B cell (primary cell): ENCODE measurements at regions not wholly inside any gene's neighbourhood (a gene's known extent, or its start where the extent isn't known, plus 50 kb on each side); places are given as distances from the start of the nearest gene placed in this dataset.
"Not testable (repeated sequence)": the region's sequence is repeated elsewhere in the genome, so short reads cannot be mapped to it uniquely, and the experiment has no call there.

Source experiments
- ATAC-seq: fragments of 200-7000 bp; cut with Tn5 transposase; one replicate; pipeline ENCODE4 v1.10.0; 2021; ENCODE audit warnings: low read depth, mild to moderate bottlenecking, moderate number of reproducible peaks, moderate library complexity
- CTCF ChIA-PET: fragments of 350-600 bp; sonication (Branson Sonifier 250); formaldehyde crosslinking; loops from one replicate; lab custom pipeline; 2021; ENCODE audit warnings: antibody characterized with exemption, inconsistent platforms; lab: Charles Lee
- POLR2A ChIA-PET: fragments of 350-600 bp; sonication (Branson Sonifier 250); formaldehyde crosslinking; loops from one replicate; lab custom pipeline; 2021; ENCODE audit warnings: antibody characterized with exemption; lab: Charles Lee
- DNase-seq: peaks from one replicate; pipeline ENCODE4 v3.0.0; 2013
- H2AFZ ChIP-seq: 2 replicates; pipeline ENCODE4 v1.6.1; 2012; ENCODE audit warnings: mild to moderate bottlenecking, low read depth, low read length; ENCODE audit not compliant: insufficient read depth, poor library complexity, severe bottlenecking
- H3K27ac ChIP-seq, 2 donors: 1 replicate in 1 of 2; 2 replicates in 1 of 2; pipeline ENCODE4 v1.5.1; 2012 to 2013; ENCODE audit warnings: low read length in 2 of 2, mild to moderate bottlenecking in 2 of 2, moderate library complexity in 1 of 2
- H3K27me3 ChIP-seq, 4 experiments: fragments of 200-600 bp in 1 of 4; sonication (generic) in 1 of 4; replicated peaks in 1 of 4; 1 replicate in 2 of 4; 2 replicates in 2 of 4; pipeline versions ENCODE4 v1.6.1 to v1.7.0; 2013 to 2016; ENCODE audit warnings: low read length in 3 of 4, mild to moderate bottlenecking in 2 of 4, mixed read lengths in 1 of 4, moderate library complexity in 1 of 4; ENCODE audit not compliant: insufficient read depth in 4 of 4, control insufficient read depth in 3 of 4; ENCODE audit errors: control extremely low read depth in 1 of 4
- H3K36me3 ChIP-seq, 2 experiments: replicated peaks in 1 of 2; 1 replicate in 1 of 2; 2 replicates in 1 of 2; pipeline versions ENCODE4 v1.6.1 to v1.7.1; 2013; ENCODE audit warnings: low read length in 1 of 2; ENCODE audit not compliant: insufficient read depth in 2 of 2, control insufficient read depth in 1 of 2; ENCODE audit errors: control extremely low read depth in 1 of 2, extremely low read depth in 1 of 2
- H3K4me1 ChIP-seq, 2 donors: fragments of 200-600 bp in 1 of 2; sonication (generic) in 1 of 2; 1 replicate in 1 of 2; 2 replicates in 1 of 2; pipeline versions ENCODE4 v1.5.1 to v1.6.1; 2013 to 2017; ENCODE audit warnings: low read length in 2 of 2; ENCODE audit not compliant: control insufficient read depth in 2 of 2, insufficient read depth in 2 of 2
- H3K4me2 ChIP-seq: replicated peaks from 2 replicates; pipeline ENCODE3; 2012; ENCODE audit warnings: mild to moderate bottlenecking, low read depth, low read length; ENCODE audit not compliant: poor library complexity, severe bottlenecking
- H3K4me3 ChIP-seq, 5 experiments: fragments of 200-600 bp in 1 of 5; sonication (generic) in 1 of 5; 1 replicate in 3 of 5; 2 replicates in 2 of 5; pipeline versions ENCODE4 v1.5.1 to v1.7.0; 2011 to 2016; ENCODE audit warnings: low read length in 4 of 5, mild to moderate bottlenecking in 4 of 5, low read depth in 2 of 5, control low read depth in 1 of 5, moderate library complexity in 1 of 5; ENCODE audit not compliant: insufficient read depth in 1 of 5; ENCODE audit errors: control extremely low read depth in 1 of 5, extremely low read depth in 1 of 5
- H3K79me2 ChIP-seq: fragments of 200-600 bp; sonication (generic); one replicate; pipeline ENCODE4 v1.6.0; 2016; ENCODE audit warnings: low read length; ENCODE audit not compliant: control insufficient read depth, insufficient read depth
- H3K9ac ChIP-seq: fragments of 200-600 bp; sonication (generic); 2 replicates; pipeline ENCODE4 v1.6.1; 2017; ENCODE audit warnings: mild to moderate bottlenecking, low read length, moderate library complexity
- H3K9me3 ChIP-seq, 3 donors: one replicate each; pipeline versions ENCODE4 v1.6.1 to v1.7.1; 2013; ENCODE audit warnings: low read length in 2 of 3; ENCODE audit not compliant: control insufficient read depth in 2 of 3, insufficient read depth in 1 of 3; ENCODE audit errors: control extremely low read depth in 1 of 3
- H4K20me1 ChIP-seq: 2 replicates; pipeline ENCODE4 v1.6.0; 2012; ENCODE audit warnings: mild to moderate bottlenecking, low read length; ENCODE audit not compliant: insufficient read depth, control insufficient read depth, poor library complexity, severe bottlenecking
- H3K27ac Mint-ChIP-seq: one replicate; pipeline ENCODE4 v1.8.0; 2021; ENCODE audit warnings: mixed read lengths
- H3K27me3 Mint-ChIP-seq: one replicate; pipeline ENCODE4 v1.8.0; 2021; ENCODE audit warnings: mixed read lengths
- H3K4me1 Mint-ChIP-seq: one replicate; pipeline ENCODE4 v1.8.0; 2021; ENCODE audit warnings: mixed read lengths
- H3K4me3 Mint-ChIP-seq: one replicate; pipeline ENCODE4 v1.8.0; 2021; ENCODE audit warnings: mixed read lengths
- H3K9me3 Mint-ChIP-seq: one replicate; pipeline ENCODE4 v1.8.0; 2022; ENCODE audit warnings: mixed read lengths; ENCODE audit not compliant: insufficient read depth
- WGBS: methylation state at CpG from one replicate; pipeline ENCODE4 v1.1.5; 2013; ENCODE audit warnings: missing lambda C conversion rate; ENCODE audit not compliant: insufficient coverage; 5-methylcytosine and 5-hydroxymethylcytosine counted together
- intact Hi-C: fragments of 100-400 bp; cut with micrococcal nuclease; formaldehyde crosslinking; loops from one replicate; pipeline ENCODE4 v1.10.0; 2022

DNA sequence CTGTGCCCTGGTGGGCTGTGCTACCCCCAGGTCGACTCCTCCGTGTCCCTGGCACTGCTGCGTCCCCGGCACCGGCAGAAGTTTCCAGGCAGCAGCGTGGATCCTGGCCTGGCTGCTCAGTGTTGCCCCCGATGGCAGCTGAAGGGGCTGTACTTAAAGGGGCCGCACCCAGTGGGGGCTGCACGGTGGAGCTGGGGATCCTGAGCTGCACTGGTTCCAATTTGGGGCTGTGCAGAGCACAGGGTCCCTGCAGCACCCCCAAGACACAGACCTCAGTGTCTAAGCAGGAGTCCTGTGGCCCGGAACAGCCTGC is 253.8 kb downstream of the ANKRD30B start:
- H3K79me2 ChIP-seq, POLR2A ChIA-PET, H3K4me3 Mint-ChIP-seq, ATAC-seq, H3K27me3 Mint-ChIP-seq, H3K27ac Mint-ChIP-seq, H3K4me1 Mint-ChIP-seq, H3K9ac ChIP-seq, H2AFZ ChIP-seq, H3K4me2 ChIP-seq, H3K4me3 ChIP-seq, intact Hi-C loops, H3K4me1 ChIP-seq, H3K36me3 ChIP-seq, DNase-seq, H4K20me1 ChIP-seq, CTCF ChIA-PET, H3K27me3 ChIP-seq, H3K9me3 Mint-ChIP-seq, H3K27ac ChIP-seq: not testable (repeated sequence)
- 84% methylated on average over 10 of the region's 10 CpGs for WGBS
- H3K9me3 ChIP-seq: peaks cover 0 to 80% (median 0%) of the 10 kb centered on the region in 3 donors

DNA sequence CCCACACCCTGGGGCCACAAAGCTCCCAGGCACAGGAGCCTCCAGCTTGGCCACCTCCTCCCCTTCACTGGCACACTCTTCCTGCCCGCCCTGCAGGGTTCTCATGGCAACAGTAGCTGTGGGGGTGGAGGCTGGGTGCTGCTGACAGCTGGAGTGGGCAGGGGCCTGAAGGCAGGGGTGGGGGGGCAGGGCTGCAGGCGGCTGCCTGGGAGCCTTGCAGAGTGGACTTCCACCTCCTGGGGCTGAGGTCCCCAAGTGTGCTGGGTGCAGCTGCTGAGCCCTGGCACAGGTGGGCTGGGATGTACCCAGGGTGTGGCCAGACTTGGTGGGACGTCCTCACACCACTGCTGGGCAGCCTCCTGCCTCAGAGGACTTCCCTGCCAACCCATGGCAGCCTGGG is 254.8 kb downstream of the ANKRD30B start:
- H3K27me3 Mint-ChIP-seq, CTCF ChIA-PET, H3K36me3 ChIP-seq, H3K4me2 ChIP-seq, H3K4me3 Mint-ChIP-seq, POLR2A ChIA-PET, ATAC-seq, DNase-seq, H4K20me1 ChIP-seq, H2AFZ ChIP-seq, H3K9me3 Mint-ChIP-seq, H3K4me3 ChIP-seq, H3K4me1 ChIP-seq, intact Hi-C loops, H3K27me3 ChIP-seq, H3K9ac ChIP-seq, H3K27ac ChIP-seq, H3K27ac Mint-ChIP-seq, H3K79me2 ChIP-seq, H3K4me1 Mint-ChIP-seq: not testable (repeated sequence)
- peaks cover 0 to 75% (median 0%) of the 10 kb centered on the region in 3 donors for H3K9me3 ChIP-seq
- WGBS: no CpG with 5 or more reads among the region's 3 CpGs

DNA sequence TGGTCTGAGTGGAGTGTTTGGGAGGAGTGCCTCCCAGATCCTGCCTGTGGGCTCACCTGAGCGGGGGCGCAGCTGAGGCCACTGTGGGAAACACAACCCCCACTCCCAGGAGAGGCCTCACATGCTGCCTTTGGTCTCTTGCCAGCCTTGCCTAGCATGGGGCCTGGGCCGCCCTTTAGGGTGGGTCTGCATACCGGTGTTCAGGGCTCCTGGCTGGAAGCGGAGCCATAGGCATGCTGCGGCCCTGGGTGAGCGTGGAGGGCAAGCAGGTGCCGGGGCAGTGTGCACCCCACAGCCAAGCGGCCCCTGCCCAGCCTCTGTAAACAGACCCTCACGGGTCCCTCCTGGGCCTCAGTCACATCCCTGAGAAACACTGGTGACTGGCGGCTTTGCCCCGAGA is 255.3 kb downstream of the ANKRD30B start:
- CTCF ChIA-PET, ATAC-seq, H3K27me3 Mint-ChIP-seq: not testable (repeated sequence)

DNA sequence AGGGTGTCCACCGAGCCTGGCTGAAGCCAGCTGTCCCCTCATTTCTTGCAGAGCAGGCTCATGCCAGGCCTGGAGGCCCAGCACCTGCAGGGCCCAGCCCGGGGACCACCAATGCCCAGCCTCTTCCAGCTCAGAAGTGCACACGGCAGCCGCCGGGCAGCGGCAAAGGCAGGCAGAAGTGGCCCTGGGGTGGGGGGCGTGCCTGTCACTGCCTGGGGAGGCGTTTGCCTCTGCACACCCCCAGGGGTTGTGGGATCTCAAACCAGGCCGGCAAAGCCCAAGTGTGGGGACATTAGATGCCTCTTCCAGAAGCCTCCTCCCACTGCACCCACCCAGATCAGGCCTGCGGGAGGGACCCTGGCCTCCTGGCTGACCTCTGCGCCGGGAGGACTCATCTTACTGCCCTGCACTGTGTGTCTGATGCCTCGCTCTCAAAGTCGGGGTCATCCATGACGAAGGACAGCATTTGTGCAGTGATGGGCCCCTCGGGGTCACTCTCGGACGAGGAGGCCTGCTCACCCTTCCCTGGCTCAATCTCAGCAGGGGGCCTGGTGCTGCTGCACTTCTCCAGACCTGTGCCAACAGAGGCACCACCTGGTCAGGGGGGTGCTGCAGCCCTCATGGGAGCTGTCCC is 255.8 kb downstream of the ANKRD30B start:
- DNase-seq, H3K4me1 ChIP-seq, H3K27me3 ChIP-seq, H3K79me2 ChIP-seq, H3K27me3 Mint-ChIP-seq, H3K9me3 Mint-ChIP-seq, CTCF ChIA-PET, H3K27ac Mint-ChIP-seq, H3K4me2 ChIP-seq, intact Hi-C loops, H3K27ac ChIP-seq, H3K4me3 Mint-ChIP-seq, H3K9ac ChIP-seq, ATAC-seq, H3K4me3 ChIP-seq, H4K20me1 ChIP-seq, H2AFZ ChIP-seq, H3K4me1 Mint-ChIP-seq, H3K36me3 ChIP-seq: not testable (repeated sequence)
- WGBS: 96% methylated on average over 16 of the region's 18 CpGs
- POLR2A ChIA-PET: interaction anchor here (0.6 kb wide), 1 partner anchor 14 kb away, joined by 4 read pairs; no protein-coding TSS in a partner anchor
- peaks cover 0 to 66% (median 0%) of the 10 kb centered on the region in 3 donors for H3K9me3 ChIP-seq

More for the DNA sequence above, 255.3 kb downstream of the ANKRD30B start:
- H2AFZ ChIP-seq, H3K4me1 Mint-ChIP-seq, H3K4me1 ChIP-seq, H3K27me3 ChIP-seq, H3K36me3 ChIP-seq, H4K20me1 ChIP-seq, H3K4me2 ChIP-seq, H3K27ac Mint-ChIP-seq, H3K4me3 Mint-ChIP-seq, H3K27ac ChIP-seq, H3K4me3 ChIP-seq, H3K9me3 Mint-ChIP-seq, intact Hi-C loops, DNase-seq, H3K9ac ChIP-seq, H3K79me2 ChIP-seq: not testable (repeated sequence)
- POLR2A ChIA-PET: interaction anchor here (0.6 kb wide), 1 partner anchor 14 kb away, joined by 4 read pairs; no protein-coding TSS in a partner anchor
- H3K9me3 ChIP-seq: peaks cover 0 to 71% (median 0%) of the 10 kb centered on the region in 3 donors
- 95% methylated on average over 10 of the region's 12 CpGs for WGBS
